Right kidney (tissue), 1 donor: ENCODE measurements at regions not wholly inside any gene's neighbourhood (a gene's known extent, or its start where the extent isn't known, plus 50 kb on each side); places are given as distances from the start of the nearest gene placed in this dataset.
"Not testable (repeated sequence)": the region's sequence is repeated elsewhere in the genome, so short reads cannot be mapped to it uniquely, and the experiment has no call there.

ENCODE experiments used
- DNase-seq: peaks from one replicate; pipeline ENCODE4 v3.0.0-alpha.2; 2016

- no peak for DNase-seq
Measured at GRCh38 chr2:35932276-35932963, 423.2 kb upstream of the CRIM1 start.

GRCh38 chr2:35931626-35932025, 424.0 kb upstream of the CRIM1 start:
- DNase-seq = no peak

- no peak for DNase-seq
Measured at GRCh38 chr2:35931115-35931514, 424.5 kb upstream of the CRIM1 start.

- no peak for DNase-seq
Measured at GRCh38 chr2:35929551-35929950, 426.0 kb upstream of the CRIM1 start.

- DNase-seq = no peak
Measured at GRCh38 chr2:35920061-35920460, 435.5 kb upstream of the CRIM1 start.

GRCh38 chr2:35915261-35915660, 440.3 kb upstream of the CRIM1 start:
- DNase-seq = no peak

- no peak for DNase-seq
Measured at GRCh38 chr2:35891936-35892335, 463.6 kb upstream of the CRIM1 start.

- no peak for DNase-seq
Measured at GRCh38 chr2:35891528-35891927, 464.1 kb upstream of the CRIM1 start.

- DNase-seq = no peak
Measured at GRCh38 chr2:35887146-35887545, 468.4 kb upstream of the CRIM1 start.

GRCh38 chr2:35873921-35874320, 481.7 kb upstream of the CRIM1 start:
- no peak for DNase-seq

- DNase-seq = no peak
Measured at GRCh38 chr2:35871672-35872071, 483.9 kb upstream of the CRIM1 start.

GRCh38 chr2:35870713-35871112, 484.9 kb upstream of the CRIM1 start:
- DNase-seq = no peak

GRCh38 chr2:35864141-35864540, 491.4 kb upstream of the CRIM1 start:
- no peak for DNase-seq

GRCh38 chr2:35858216-35858615, 497.4 kb upstream of the CRIM1 start:
- DNase-seq = no peak

GRCh38 chr2:35857498-35857897, 498.1 kb upstream of the CRIM1 start:
- no peak for DNase-seq

GRCh38 chr2:35831385-35831784, 524.2 kb upstream of the CRIM1 start:
- DNase-seq = no peak

GRCh38 chr2:35830833-35831232, 524.7 kb upstream of the CRIM1 start:
- no peak for DNase-seq

GRCh38 chr2:35827086-35827485, 528.5 kb upstream of the CRIM1 start:
- no peak for DNase-seq

GRCh38 chr2:35822716-35823115, 532.9 kb upstream of the CRIM1 start:
- DNase-seq = no peak

GRCh38 chr2:35821675-35822074, 533.9 kb upstream of the CRIM1 start:
- DNase-seq = no peak

- DNase-seq = no peak
Measured at GRCh38 chr2:35820391-35820790, 535.2 kb upstream of the CRIM1 start.

GRCh38 chr2:35819033-35819432, 536.5 kb upstream of the CRIM1 start:
- DNase-seq = no peak

- not testable (repeated sequence) for DNase-seq
Measured at GRCh38 chr2:35818359-35818758, 537.2 kb upstream of the CRIM1 start.

GRCh38 chr2:35814597-35814996, 541.0 kb upstream of the CRIM1 start:
- not testable (repeated sequence) for DNase-seq

- DNase-seq = no peak
Measured at GRCh38 chr2:35803126-35803525, 552.5 kb upstream of the CRIM1 start.
